ENCODE measurements at regions not wholly inside any gene's neighbourhood (a gene's known extent, or its start where the extent isn't known, plus 50 kb on each side); places are given as distances from the start of the nearest gene placed in this dataset.

DNA sequence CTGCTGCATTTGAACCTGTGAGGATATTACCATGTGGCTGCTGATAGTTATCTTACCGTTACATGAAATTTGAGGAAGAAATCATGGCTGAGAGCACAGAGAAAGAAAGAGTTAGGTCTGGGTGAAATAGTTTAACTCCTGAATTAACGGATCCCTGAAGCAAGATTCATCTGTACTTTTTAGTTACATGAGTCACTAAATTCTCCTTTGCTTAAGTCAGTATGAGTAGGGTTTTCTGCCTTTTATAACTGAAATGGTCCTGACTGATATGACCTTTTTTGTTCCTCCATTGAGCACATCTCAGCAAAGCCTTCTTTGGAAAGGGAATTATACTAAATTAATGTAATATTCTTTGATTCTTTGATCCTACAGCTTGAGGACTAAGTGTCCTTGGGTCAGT, 333.3 kb upstream of the ZFP64 start:
- TF ChIP-seq, protein P1, sequence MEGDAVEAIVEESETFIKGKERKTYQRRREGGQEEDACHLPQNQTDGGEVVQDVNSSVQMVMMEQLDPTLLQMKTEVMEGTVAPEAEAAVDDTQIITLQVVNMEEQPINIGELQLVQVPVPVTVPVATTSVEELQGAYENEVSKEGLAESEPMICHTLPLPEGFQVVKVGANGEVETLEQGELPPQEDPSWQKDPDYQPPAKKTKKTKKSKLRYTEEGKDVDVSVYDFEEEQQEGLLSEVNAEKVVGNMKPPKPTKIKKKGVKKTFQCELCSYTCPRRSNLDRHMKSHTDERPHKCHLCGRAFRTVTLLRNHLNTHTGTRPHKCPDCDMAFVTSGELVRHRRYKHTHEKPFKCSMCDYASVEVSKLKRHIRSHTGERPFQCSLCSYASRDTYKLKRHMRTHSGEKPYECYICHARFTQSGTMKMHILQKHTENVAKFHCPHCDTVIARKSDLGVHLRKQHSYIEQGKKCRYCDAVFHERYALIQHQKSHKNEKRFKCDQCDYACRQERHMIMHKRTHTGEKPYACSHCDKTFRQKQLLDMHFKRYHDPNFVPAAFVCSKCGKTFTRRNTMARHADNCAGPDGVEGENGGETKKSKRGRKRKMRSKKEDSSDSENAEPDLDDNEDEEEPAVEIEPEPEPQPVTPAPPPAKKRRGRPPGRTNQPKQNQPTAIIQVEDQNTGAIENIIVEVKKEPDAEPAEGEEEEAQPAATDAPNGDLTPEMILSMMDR (conservative IDR thresholded peaks at IDR 0.05; ENCODE audit: low read length), result no peak
- TF ChIP-seq EZH2phosphoT487 (IDR thresholded peaks at IDR 0.05; ENCODE audit: borderline replicate concordance), result no peak
